ENCODE measurements at regions not wholly inside any gene's neighbourhood (a gene's known extent, or its start where the extent isn't known, plus 50 kb on each side); places are given as distances from the start of the nearest gene placed in this dataset.

GRCh38 chr2:228700638-228701037, 519.2 kb upstream of the SPHKAP start:
- Histone ChIP-seq H3K4me1 (no peaks in the 10 kb centered on the region), H3K4me3 (no peak overlapping the region), H3K27ac (no peak overlapping the region), H3K36me3 (no peaks in the 10 kb centered on the region), H3K27me3 (no peaks in the 10 kb centered on the region), H3K9me3 (no peaks in the 10 kb centered on the region)
- no peak for DNase-seq
- TF ChIP-seq CTCF (IDR thresholded peaks at IDR 0.05) = no peak
- TF ChIP-seq POLR2A (IDR thresholded peaks at IDR 0.05) = no peak

- Histone ChIP-seq H3K36me3 (no peaks in the 10 kb centered on the region), H3K27ac (no peak overlapping the region), H3K4me3 (no peak overlapping the region), H3K27me3 (no peaks in the 10 kb centered on the region), H3K9me3 (no peaks in the 10 kb centered on the region), H3K4me1 (no peaks in the 10 kb centered on the region)
- no peak for DNase-seq
- TF ChIP-seq CTCF (IDR thresholded peaks at IDR 0.05) (no peak), POLR2A (IDR thresholded peaks at IDR 0.05) (no peak)
Observed at GRCh38 chr2:228699888-228700287, 518.4 kb upstream of the SPHKAP start.

- no peak for TF ChIP-seq POLR2A (IDR thresholded peaks at IDR 0.05)
- TF ChIP-seq CTCF (IDR thresholded peaks at IDR 0.05) = peak in 2 of 6 experiments; percentile 14 to 17
- Histone ChIP-seq H3K27me3 (no peaks in the 10 kb centered on the region), H3K4me3 (no peak overlapping the region), H3K27ac (no peak overlapping the region), H3K9me3 (no peaks in the 10 kb centered on the region), H3K36me3 (no peaks in the 10 kb centered on the region), H3K4me1 (no peaks in the 10 kb centered on the region)
- no peak for DNase-seq
Observed at GRCh38 chr2:228699400-228699799, 517.9 kb upstream of the SPHKAP start.

- Histone ChIP-seq H3K27me3 (no peaks in the 10 kb centered on the region), H3K27ac (no peak overlapping the region), H3K9me3 (no peaks in the 10 kb centered on the region), H3K4me3 (no peak overlapping the region), H3K4me1 (no peaks in the 10 kb centered on the region), H3K36me3 (no peaks in the 10 kb centered on the region)
- TF ChIP-seq CTCF (IDR thresholded peaks at IDR 0.05) (no peak), POLR2A (IDR thresholded peaks at IDR 0.05) (no peak)
- DNase-seq = no peak
Observed at GRCh38 chr2:228698963-228699362, 517.5 kb upstream of the SPHKAP start.

- H3K4me1 ChIP-seq = no peaks in the 10 kb centered on the region
- H3K36me3 ChIP-seq = no peaks in the 10 kb centered on the region
- no peak overlapping the region for H3K27ac ChIP-seq
- DNase-seq = no peak
- no peaks in the 10 kb centered on the region for H3K27me3 ChIP-seq
- TF ChIP-seq POLR2A (IDR thresholded peaks at IDR 0.05) = no peak
- TF ChIP-seq CTCF (IDR thresholded peaks at IDR 0.05) = no peak
- no peaks in the 10 kb centered on the region for H3K9me3 ChIP-seq
- H3K4me3 ChIP-seq = no peak overlapping the region
Observed at GRCh38 chr2:228697456-228697855, 516.0 kb upstream of the SPHKAP start.

- Histone ChIP-seq H3K27ac (no peak overlapping the region), H3K4me3 (no peak overlapping the region), H3K9me3 (no peaks in the 10 kb centered on the region), H3K4me1 (no peaks in the 10 kb centered on the region), H3K27me3 (no peaks in the 10 kb centered on the region), H3K36me3 (no peaks in the 10 kb centered on the region)
- DNase-seq = no peak
- TF ChIP-seq CTCF (IDR thresholded peaks at IDR 0.05) = no peak
- no peak for TF ChIP-seq POLR2A (IDR thresholded peaks at IDR 0.05)
Observed at GRCh38 chr2:228690681-228691080, 509.2 kb upstream of the SPHKAP start.

Measured in Peyer's patch (tissue), 4 donors.